ENCODE measurements at regions not wholly inside any gene's neighbourhood (a gene's known extent, or its start where the extent isn't known, plus 50 kb on each side); places are given as distances from the start of the nearest gene placed in this dataset.

GRCh38 chr1:104238991-104239390 is 489.3 kb downstream of the AMY1C start:
- Histone ChIP-seq H2BK12ac (ENCODE audit: insufficient read length, low read depth, low read length) (no peak overlapping the region), H2BK5ac (ENCODE audit: insufficient read length, low read length) (no peak overlapping the region), H3K27me3 (ENCODE audit: insufficient read depth, low read length) (no peaks in the 10 kb centered on the region), H3K79me1 (ENCODE audit: insufficient read depth, low read depth, low read length, poor library complexity, severe bottlenecking) (no peaks in the 10 kb centered on the region), H3K27ac (ENCODE audit: insufficient read length, low read depth, low read length) (no peak overlapping the region), H3K56ac (ENCODE audit: insufficient read length, low read depth, low read length) (no peak overlapping the region), H3K9me3 (ENCODE audit: control insufficient read depth, low read depth, low read length) (no peaks in the 10 kb centered on the region), H3K18ac (ENCODE audit: insufficient read length, low read depth, low read length) (no peak overlapping the region), H3K4ac (ENCODE audit: low read depth, low read length) (no peak overlapping the region), H4K20me1 (ENCODE audit: control insufficient read depth, insufficient read depth, insufficient read length) (no peaks in the 10 kb centered on the region), H2BK20ac (ENCODE audit: low read depth, low read length, poor library complexity, severe bottlenecking) (no peak overlapping the region), H3K9ac (ENCODE audit: extremely low read depth, insufficient read length, low read length) (no peak overlapping the region), H3K4me1 (ENCODE audit: insufficient read depth, low read length) (no peaks in the 10 kb centered on the region), H3K14ac (ENCODE audit: insufficient read depth, low read length) (no peak overlapping the region), H4K5ac (ENCODE audit: insufficient read length, low read depth, low read length) (no peak overlapping the region), H4K8ac (replicated peaks; ENCODE audit: insufficient read length, low read depth, low read length) (no peak overlapping the region), H3K4me2 (ENCODE audit: insufficient read depth, insufficient read length, low read length) (no peak overlapping the region), H3T11ph (ENCODE audit: low read length) (no peak overlapping the region), H3K23ac (ENCODE audit: insufficient read length, low read depth, low read length) (no peak overlapping the region), H2BK120ac (ENCODE audit: low read depth, low read length, poor library complexity, severe bottlenecking) (no peak overlapping the region), H2BK15ac (ENCODE audit: low read depth, low read length) (no peak overlapping the region), H3K23me2 (ENCODE audit: insufficient read length, low read depth, low read length, poor library complexity, severe bottlenecking) (no peaks in the 10 kb centered on the region), H3K79me2 (ENCODE audit: insufficient read depth, low read length) (no peaks in the 10 kb centered on the region), H4K91ac (ENCODE audit: insufficient read length, low read depth, low read length) (no peak overlapping the region), H2AFZ (ENCODE audit: low read length) (no peak overlapping the region), H2AK5ac (ENCODE audit: insufficient read length, low read length) (no peak overlapping the region)
- H3K36me3 Mint-ChIP-seq (ENCODE audit: insufficient read depth in 1 of 3, low read depth in 3 of 3): no peaks in the 10 kb centered on the region
- DNase-seq: no peak
- peaks cover 6 to 10% of the 10 kb centered on the region in 2 experiments for H3K4me1 Mint-ChIP-seq
- H3K4me3 Mint-ChIP-seq: no peak overlapping the region
- TF ChIP-seq CTCF (conservative IDR thresholded peaks at IDR 0.05): no peak
- no CpG with 5 or more reads among the region's 2 CpGs for WGBS (ENCODE audit: extremely low coverage, insufficient read length, low lambda C conversion rate)
- no peaks in the 10 kb centered on the region for H3K9me3 Mint-ChIP-seq
- no peak overlapping the region for H3K27ac Mint-ChIP-seq
- no peaks in the 10 kb centered on the region for H3K27me3 Mint-ChIP-seq (ENCODE audit: low read depth)

All from H9 (cell line).